Liver (tissue), 8 donors: ENCODE measurements at regions not wholly inside any gene's neighbourhood (a gene's known extent, or its start where the extent isn't known, plus 50 kb on each side); places are given as distances from the start of the nearest gene placed in this dataset.

Source experiments
- DNase-seq: peaks from one replicate; pipeline ENCODE4 v3.0.0-alpha.2; 2017; ENCODE audit warnings: low spot score
- H3K27ac ChIP-seq, 2 donors: one replicate each; pipeline ENCODE4 v1.7.0; 2013; ENCODE audit warnings: inconsistent platforms in 2 of 2, low read length in 2 of 2, control low read depth in 1 of 2, low read depth in 1 of 2, mild to moderate bottlenecking in 1 of 2
- H3K27me3 ChIP-seq, 4 donors: one replicate each; pipeline versions ENCODE4 v1.6.1 to v1.7.0; 2013; ENCODE audit warnings: low read length in 3 of 4, inconsistent platforms in 1 of 4, mild to moderate bottlenecking in 1 of 4, moderate library complexity in 1 of 4; ENCODE audit not compliant: control insufficient read depth in 4 of 4, insufficient read depth in 4 of 4
- H3K36me3 ChIP-seq, 4 donors: one replicate each; pipeline versions ENCODE4 v1.6.1 to v1.7.0; 2013; ENCODE audit warnings: low read length in 3 of 4, mild to moderate bottlenecking in 3 of 4, low read depth in 1 of 4, moderate library complexity in 1 of 4; ENCODE audit not compliant: control insufficient read depth in 4 of 4, insufficient read depth in 3 of 4
- H3K4me1 ChIP-seq, 4 donors: one replicate each; pipeline versions ENCODE4 v1.6.1 to v1.7.0; 2013; ENCODE audit warnings: low read length in 3 of 4, mild to moderate bottlenecking in 3 of 4, moderate library complexity in 1 of 4; ENCODE audit not compliant: control insufficient read depth in 4 of 4, insufficient read depth in 4 of 4
- H3K4me3 ChIP-seq, 3 donors: one replicate each; pipeline versions ENCODE4 v1.6.1 to v1.7.0; 2013; ENCODE audit warnings: low read length in 3 of 3, control low read depth in 1 of 3, low read depth in 1 of 3, mild to moderate bottlenecking in 1 of 3
- H3K9ac ChIP-seq, 2 donors: one replicate each; pipeline ENCODE4 v1.7.0; 2013; ENCODE audit warnings: low read length in 2 of 2, mild to moderate bottlenecking in 2 of 2, moderate library complexity in 2 of 2, control low read depth in 1 of 2, low read depth in 1 of 2
- H3K9me3 ChIP-seq, 4 donors: one replicate each; pipeline versions ENCODE4 v1.6.1 to v1.7.0; 2013; ENCODE audit warnings: low read length in 3 of 4; ENCODE audit not compliant: control insufficient read depth in 4 of 4
- CTCF ChIP-seq: fragments of 150-350 bp; IDR thresholded peaks from 2 replicates; pipeline ENCODE4 v1.5.1; 2017; ENCODE audit warnings: improper control_type of control experiment, low read depth, low read length; ENCODE audit not compliant: missing input control
- EGR1 ChIP-seq, 2 donors: IDR thresholded peaks; 2 replicates each; pipeline ENCODE4 v1.6.1; 2016 to 2018; ENCODE audit warnings: antibody characterized with exemption in 2 of 2, low read depth in 2 of 2
- FOXA1 ChIP-seq: IDR thresholded peaks from 2 replicates; pipeline ENCODE4 v1.6.1; 2016; ENCODE audit warnings: antibody characterized with exemption
- HNF4A ChIP-seq, 2 donors: conservative IDR thresholded peaks; 2 replicates each; pipeline ENCODE4 v1.6.1; 2016; ENCODE audit warnings: antibody characterized with exemption in 2 of 2, mild to moderate bottlenecking in 2 of 2
- HNF4G ChIP-seq: IDR thresholded peaks from 2 replicates; pipeline ENCODE4 v1.6.1; 2016; ENCODE audit warnings: antibody characterized with exemption
- JUND ChIP-seq, 2 donors: IDR thresholded peaks; 2 replicates each; pipeline ENCODE4 v1.6.1; 2016; ENCODE audit warnings: antibody characterized with exemption in 2 of 2
- MAX ChIP-seq: IDR thresholded peaks from 2 replicates; pipeline ENCODE4 v1.6.1; 2016; ENCODE audit warnings: antibody characterized with exemption
- NR2F2 ChIP-seq: IDR thresholded peaks from 2 replicates; pipeline ENCODE4 v1.6.1; 2016; ENCODE audit warnings: antibody characterized with exemption
- RAD21 ChIP-seq, 2 donors: IDR thresholded peaks; 2 replicates each; pipeline ENCODE4 v1.6.1; 2016; ENCODE audit warnings: antibody characterized with exemption in 2 of 2, mild to moderate bottlenecking in 2 of 2
- RXRA ChIP-seq, 2 donors: IDR thresholded peaks; 2 replicates each; pipeline ENCODE4 v1.6.1; 2017 to 2018; ENCODE audit warnings: antibody characterized with exemption in 2 of 2, mild to moderate bottlenecking in 1 of 2
- SP1 ChIP-seq: IDR thresholded peaks from 2 replicates; pipeline ENCODE4 v1.6.1; 2018; ENCODE audit warnings: antibody characterized with exemption, mild to moderate bottlenecking
- TAF1 ChIP-seq: conservative IDR thresholded peaks from 2 replicates; pipeline ENCODE4 v1.6.1; 2016; ENCODE audit warnings: antibody characterized with exemption, mild to moderate bottlenecking
- YY1 ChIP-seq: IDR thresholded peaks from 2 replicates; pipeline ENCODE4 v1.6.1; 2016; ENCODE audit warnings: antibody characterized with exemption, mild to moderate bottlenecking
- ZBTB33 ChIP-seq: IDR thresholded peaks from 2 replicates; pipeline ENCODE4 v1.6.1; 2016; ENCODE audit warnings: antibody characterized with exemption
- whole genome bisulfite sequencing: extraction: QIAGEN DNeasy Blood & Tissue Kit; methylation state at CpG from one replicate; pipeline ENCODE4 v1.1.7; 2013; 5-methylcytosine and 5-hydroxymethylcytosine counted together
- TF ChIP-seq, protein P1 (sequence below): IDR thresholded peaks from 2 replicates; pipeline ENCODE4 v1.6.1; 2016; ENCODE audit warnings: antibody characterized with exemption, mild to moderate bottlenecking
- TF ChIP-seq, protein P2 (sequence below): IDR thresholded peaks from 2 replicates; pipeline ENCODE4 v1.6.1; 2016; ENCODE audit warnings: antibody characterized with exemption
- donor health status: healthy.
- donor health status: healthy.
- donor health status: healthy.
- donor health status: healthy.
- donor health status: healthy.

DNA sequence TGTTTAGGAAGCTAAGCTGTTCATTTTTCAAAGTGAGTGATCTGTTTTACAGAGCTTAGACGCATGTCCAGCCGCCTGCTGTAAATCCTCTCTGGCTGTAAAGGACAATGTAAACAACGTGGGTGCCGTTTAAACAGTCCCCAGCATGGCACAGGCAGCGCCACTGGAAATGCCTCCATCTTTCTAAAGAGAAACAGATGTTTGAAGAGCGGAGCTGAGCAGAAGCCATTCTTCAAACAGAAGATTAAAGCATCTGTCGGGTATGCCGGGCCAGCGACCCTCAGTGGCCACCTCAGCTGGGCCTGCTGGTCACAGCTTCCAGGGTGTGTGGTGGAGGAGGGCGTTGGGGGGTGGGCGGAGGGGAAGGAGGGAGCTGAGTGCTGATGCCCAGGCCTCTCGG lies 138.6 kb downstream of the ERMARD start (continued):
- TF ChIP-seq MAX: no peak
- TF ChIP-seq FOXA1: no peak

GRCh38 chr6:169887529-169888140 lies 136.2 kb downstream of the ERMARD start:
- H3K9ac ChIP-seq: no peak overlapping the region
- no peak overlapping the region for H3K27ac ChIP-seq
- DNase-seq: peak; percentile 12
- TF ChIP-seq JUND (IDR thresholded peaks at IDR 0.05) (no peak), RXRA (IDR thresholded peaks at IDR 0.05) (no peak), SP1 (no peak), HNF4G (no peak), RAD21 (IDR thresholded peaks at IDR 0.05) (no peak), FOXA1 (no peak), CTCF (no peak), ZBTB33 (no peak), NR2F2 (no peak), EGR1 (IDR thresholded peaks at IDR 0.05; ENCODE audit: low read depth in 2 of 2) (no peak), MAX (no peak), YY1 (no peak), HNF4A (conservative IDR thresholded peaks at IDR 0.05) (no peak), TAF1 (no peak)
- TF ChIP-seq, protein P1, sequence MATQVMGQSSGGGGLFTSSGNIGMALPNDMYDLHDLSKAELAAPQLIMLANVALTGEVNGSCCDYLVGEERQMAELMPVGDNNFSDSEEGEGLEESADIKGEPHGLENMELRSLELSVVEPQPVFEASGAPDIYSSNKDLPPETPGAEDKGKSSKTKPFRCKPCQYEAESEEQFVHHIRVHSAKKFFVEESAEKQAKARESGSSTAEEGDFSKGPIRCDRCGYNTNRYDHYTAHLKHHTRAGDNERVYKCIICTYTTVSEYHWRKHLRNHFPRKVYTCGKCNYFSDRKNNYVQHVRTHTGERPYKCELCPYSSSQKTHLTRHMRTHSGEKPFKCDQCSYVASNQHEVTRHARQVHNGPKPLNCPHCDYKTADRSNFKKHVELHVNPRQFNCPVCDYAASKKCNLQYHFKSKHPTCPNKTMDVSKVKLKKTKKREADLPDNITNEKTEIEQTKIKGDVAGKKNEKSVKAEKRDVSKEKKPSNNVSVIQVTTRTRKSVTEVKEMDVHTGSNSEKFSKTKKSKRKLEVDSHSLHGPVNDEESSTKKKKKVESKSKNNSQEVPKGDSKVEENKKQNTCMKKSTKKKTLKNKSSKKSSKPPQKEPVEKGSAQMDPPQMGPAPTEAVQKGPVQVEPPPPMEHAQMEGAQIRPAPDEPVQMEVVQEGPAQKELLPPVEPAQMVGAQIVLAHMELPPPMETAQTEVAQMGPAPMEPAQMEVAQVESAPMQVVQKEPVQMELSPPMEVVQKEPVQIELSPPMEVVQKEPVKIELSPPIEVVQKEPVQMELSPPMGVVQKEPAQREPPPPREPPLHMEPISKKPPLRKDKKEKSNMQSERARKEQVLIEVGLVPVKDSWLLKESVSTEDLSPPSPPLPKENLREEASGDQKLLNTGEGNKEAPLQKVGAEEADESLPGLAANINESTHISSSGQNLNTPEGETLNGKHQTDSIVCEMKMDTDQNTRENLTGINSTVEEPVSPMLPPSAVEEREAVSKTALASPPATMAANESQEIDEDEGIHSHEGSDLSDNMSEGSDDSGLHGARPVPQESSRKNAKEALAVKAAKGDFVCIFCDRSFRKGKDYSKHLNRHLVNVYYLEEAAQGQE: no peak
- TF ChIP-seq, protein P2, sequence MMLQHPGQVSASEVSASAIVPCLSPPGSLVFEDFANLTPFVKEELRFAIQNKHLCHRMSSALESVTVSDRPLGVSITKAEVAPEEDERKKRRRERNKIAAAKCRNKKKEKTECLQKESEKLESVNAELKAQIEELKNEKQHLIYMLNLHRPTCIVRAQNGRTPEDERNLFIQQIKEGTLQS: no peak
- H3K9me3 ChIP-seq: peaks cover 0 to 7% (median 1%) of the 10 kb centered on the region in 4 donors
- no peaks in the 10 kb centered on the region for H3K27me3 ChIP-seq
- WGBS: 95% methylated on average over 14 of the region's 14 CpGs
- no peaks in the 10 kb centered on the region for H3K4me1 ChIP-seq
- no peaks in the 10 kb centered on the region for H3K36me3 ChIP-seq
- H3K4me3 ChIP-seq: no peak overlapping the region
